ENCODE measurements at regions not wholly inside any gene's neighbourhood (a gene's known extent, or its start where the extent isn't known, plus 50 kb on each side); places are given as distances from the start of the nearest gene placed in this dataset.

DNA sequence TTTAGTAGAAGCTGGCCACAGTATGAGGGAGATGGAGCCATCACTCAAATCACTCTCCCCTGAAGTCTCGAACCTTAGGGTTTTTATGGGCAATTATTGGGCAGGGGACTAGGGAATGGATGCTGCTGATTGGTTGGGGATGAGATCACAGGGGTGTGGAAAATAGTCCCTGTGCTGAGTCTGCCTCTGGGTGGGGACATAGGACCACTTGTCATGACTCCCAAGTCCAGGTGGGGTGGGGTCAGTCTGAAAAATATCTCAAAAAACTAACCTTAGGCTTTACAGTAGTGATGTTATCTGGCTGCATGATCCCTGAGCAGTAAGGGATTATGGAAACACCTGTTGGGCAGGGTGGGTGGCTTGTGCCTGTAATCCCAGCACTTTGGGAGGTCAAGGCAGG, 98.6 kb downstream of the XRCC2 start:
- TF ChIP-seq POLR2A (IDR thresholded peaks at IDR 0.05), result no peak
- TF ChIP-seq CTCF (IDR thresholded peaks at IDR 0.05), result no peak
